HCT116 (cell line): ENCODE measurements at regions not wholly inside any gene's neighbourhood (a gene's known extent, or its start where the extent isn't known, plus 50 kb on each side); places are given as distances from the start of the nearest gene placed in this dataset.

ENCODE experiments used
- EZH2phosphoT487 ChIP-seq: fragments of 200-600 bp; IDR thresholded peaks from 2 replicates; pipeline ENCODE4 v1.6.1; 2018; ENCODE audit warnings: antibody characterized with exemption, borderline replicate concordance
- POLR2AphosphoS5 ChIP-seq: IDR thresholded peaks from 2 replicates; pipeline ENCODE4 v1.6.1; 2011; ENCODE audit warnings: mild to moderate bottlenecking, low read depth, low read length, moderate library complexity
- ZFX ChIP-seq: fragments of 450-650 bp; IDR thresholded peaks from 2 replicates; pipeline ENCODE4 v1.6.1; 2017
- ZNF274 ChIP-seq: fragments of 200-500 bp; sonication (Bioruptor generic); IDR thresholded peaks from 2 replicates; pipeline ENCODE4 v1.6.1; 2014; ENCODE audit warnings: mild to moderate bottlenecking, low read depth, low read length, inconsistent platforms
- TF ChIP-seq, protein P1 (sequence below), 3 experiments: fragments of 200-600 bp in 1 of 3; sonication (generic) in 1 of 3; IDR thresholded peaks in 2 of 3; conservative IDR thresholded peaks in 1 of 3; 2 replicates each; pipeline ENCODE4 v1.5.1; 2012 to 2017; ENCODE audit warnings: low read depth in 2 of 3, low read length in 2 of 3, antibody characterized with exemption in 1 of 3, borderline replicate concordance in 1 of 3, control low read depth in 1 of 3, mild to moderate bottlenecking in 1 of 3, mixed read lengths in 1 of 3, mixed run types in 1 of 3, moderate library complexity in 1 of 3; ENCODE audit not compliant: insufficient read depth in 1 of 3

DNA sequence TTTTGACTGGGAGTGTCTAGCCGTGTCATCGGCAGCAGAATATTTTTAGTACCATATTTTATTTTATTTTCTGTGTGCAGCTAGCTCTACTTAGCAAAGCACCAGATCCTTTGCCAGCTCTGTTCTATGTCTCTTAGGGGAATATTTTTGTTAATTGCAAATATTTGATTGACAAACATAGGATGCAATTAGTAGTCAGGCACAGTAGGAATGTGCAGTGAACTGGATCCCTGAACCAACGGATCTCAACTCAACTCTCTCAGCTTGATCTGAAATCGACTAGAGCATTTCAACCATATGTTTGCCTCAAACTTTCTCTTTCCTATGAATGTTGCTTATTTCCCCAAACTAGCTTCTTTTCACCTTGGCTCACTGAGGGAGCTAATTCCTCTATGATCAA, 998.0 kb upstream of the FANCL start:
- TF ChIP-seq ZNF274 (no peak), ZFX (no peak), POLR2AphosphoS5 (no peak), EZH2phosphoT487 (no peak)
- TF ChIP-seq, protein P1, sequence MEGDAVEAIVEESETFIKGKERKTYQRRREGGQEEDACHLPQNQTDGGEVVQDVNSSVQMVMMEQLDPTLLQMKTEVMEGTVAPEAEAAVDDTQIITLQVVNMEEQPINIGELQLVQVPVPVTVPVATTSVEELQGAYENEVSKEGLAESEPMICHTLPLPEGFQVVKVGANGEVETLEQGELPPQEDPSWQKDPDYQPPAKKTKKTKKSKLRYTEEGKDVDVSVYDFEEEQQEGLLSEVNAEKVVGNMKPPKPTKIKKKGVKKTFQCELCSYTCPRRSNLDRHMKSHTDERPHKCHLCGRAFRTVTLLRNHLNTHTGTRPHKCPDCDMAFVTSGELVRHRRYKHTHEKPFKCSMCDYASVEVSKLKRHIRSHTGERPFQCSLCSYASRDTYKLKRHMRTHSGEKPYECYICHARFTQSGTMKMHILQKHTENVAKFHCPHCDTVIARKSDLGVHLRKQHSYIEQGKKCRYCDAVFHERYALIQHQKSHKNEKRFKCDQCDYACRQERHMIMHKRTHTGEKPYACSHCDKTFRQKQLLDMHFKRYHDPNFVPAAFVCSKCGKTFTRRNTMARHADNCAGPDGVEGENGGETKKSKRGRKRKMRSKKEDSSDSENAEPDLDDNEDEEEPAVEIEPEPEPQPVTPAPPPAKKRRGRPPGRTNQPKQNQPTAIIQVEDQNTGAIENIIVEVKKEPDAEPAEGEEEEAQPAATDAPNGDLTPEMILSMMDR (IDR thresholded peaks at IDR 0.05 in 2 of 3, conservative IDR thresholded peaks at IDR 0.05 in 1 of 3; ENCODE audit: borderline replicate concordance in 1 of 3, insufficient read depth in 1 of 3, low read depth in 2 of 3, low read length in 2 of 3), result no peak
